GM12891 (cell line): ENCODE measurements at regions not wholly inside any gene's neighbourhood (a gene's known extent, or its start where the extent isn't known, plus 50 kb on each side); places are given as distances from the start of the nearest gene placed in this dataset.

Experiments used
- POLR2AphosphoS5 ChIP-seq: IDR thresholded peaks from 2 replicates; pipeline ENCODE4 v1.6.1; 2011; ENCODE audit warnings: low read depth, low read length, control low read depth
- POU2F2 ChIP-seq: IDR thresholded peaks from 2 replicates; pipeline ENCODE4 v1.6.1; 2011; ENCODE audit warnings: low read depth, mild to moderate bottlenecking, control low read depth, low read length, moderate library complexity
- TAF1 ChIP-seq: IDR thresholded peaks from 2 replicates; pipeline ENCODE4 v1.6.1; 2011; ENCODE audit warnings: low read depth, low read length, control low read depth

GRCh38 chr14:26870722-26871617, 273.1 kb upstream of the NOVA1 start:
- TF ChIP-seq TAF1: no peak
- no peak for TF ChIP-seq POLR2AphosphoS5
- TF ChIP-seq POU2F2: no peak
